Mesenchymal stem cell (in vitro differentiated cells and primary cell): ENCODE measurements at regions not wholly inside any gene's neighbourhood (a gene's known extent, or its start where the extent isn't known, plus 50 kb on each side); places are given as distances from the start of the nearest gene placed in this dataset.

Source experiments
- DNase-seq: peaks from one replicate; pipeline ENCODE4 v3.0.0-alpha.2; 2013
- H2AFZ ChIP-seq: one replicate; pipeline ENCODE4 v1.6.1; 2013; ENCODE audit warnings: low read depth, mild to moderate bottlenecking, control low read depth, inconsistent platforms, low read length, moderate library complexity
- H2AK5ac ChIP-seq: 2 replicates; pipeline ENCODE4 v1.6.1; 2013; ENCODE audit warnings: low read length, moderate library complexity, mild to moderate bottlenecking, inconsistent platforms; ENCODE audit not compliant: severe bottlenecking
- H2BK120ac ChIP-seq: one replicate; pipeline ENCODE4 v1.6.1; 2013; ENCODE audit warnings: low read depth, mild to moderate bottlenecking, inconsistent platforms, low read length, moderate library complexity
- H2BK12ac ChIP-seq, 2 experiments: one replicate each; pipeline ENCODE4 v1.6.1; 2013; ENCODE audit warnings: inconsistent platforms in 2 of 2, low read length in 2 of 2, mild to moderate bottlenecking in 2 of 2, moderate library complexity in 2 of 2, control low read depth in 1 of 2
- H2BK15ac ChIP-seq: one replicate; pipeline ENCODE4 v1.6.1; 2013; ENCODE audit warnings: mild to moderate bottlenecking, low read depth, inconsistent platforms; ENCODE audit not compliant: poor library complexity, severe bottlenecking
- H2BK5ac ChIP-seq: 2 replicates; pipeline ENCODE4 v1.6.1; 2013; ENCODE audit warnings: low read depth, mild to moderate bottlenecking, low read length, control low read depth, inconsistent platforms; ENCODE audit not compliant: poor library complexity, severe bottlenecking
- H3K14ac ChIP-seq, 2 experiments: one replicate each; pipeline ENCODE4 v1.6.1; 2013; ENCODE audit warnings: inconsistent platforms in 2 of 2, low read length in 2 of 2, control low read depth in 1 of 2, mild to moderate bottlenecking in 1 of 2, moderate library complexity in 1 of 2
- H3K18ac ChIP-seq, 2 experiments: one replicate each; pipeline ENCODE4 v1.6.1; 2013; ENCODE audit warnings: inconsistent platforms in 2 of 2, low read length in 2 of 2, control low read depth in 1 of 2, low read depth in 1 of 2, mild to moderate bottlenecking in 1 of 2
- H3K23ac ChIP-seq, 2 experiments: one replicate each; pipeline ENCODE4 v1.6.1; 2013; ENCODE audit warnings: inconsistent platforms in 2 of 2, low read length in 2 of 2, mild to moderate bottlenecking in 2 of 2, moderate library complexity in 2 of 2, control low read depth in 1 of 2
- H3K27ac ChIP-seq: 2 replicates; pipeline ENCODE4 v1.5.1; 2013; ENCODE audit warnings: mild to moderate bottlenecking, moderate library complexity, low read length, control low read depth, inconsistent platforms; ENCODE audit not compliant: poor library complexity, severe bottlenecking
- H3K27me3 ChIP-seq, 2 experiments: 2 replicates each; pipeline versions ENCODE4 v1.6.1 to v1.7.0; 2013; ENCODE audit warnings: low read length in 2 of 2, mild to moderate bottlenecking in 2 of 2, moderate library complexity in 2 of 2, control low read depth in 1 of 2, inconsistent platforms in 1 of 2; ENCODE audit not compliant: control insufficient read depth in 1 of 2, insufficient read depth in 1 of 2
- H3K36me3 ChIP-seq, 2 experiments: 2 replicates each; pipeline versions ENCODE4 v1.6.1 to v1.7.0; 2013; ENCODE audit warnings: low read length in 2 of 2, control low read depth in 1 of 2, inconsistent platforms in 1 of 2, low read depth in 1 of 2, mild to moderate bottlenecking in 1 of 2; ENCODE audit not compliant: insufficient read depth in 2 of 2, control insufficient read depth in 1 of 2
- H3K4ac ChIP-seq, 2 experiments: one replicate each; pipeline ENCODE4 v1.6.1; 2013; ENCODE audit warnings: inconsistent platforms in 2 of 2, low read length in 2 of 2, mild to moderate bottlenecking in 2 of 2, moderate library complexity in 2 of 2, control low read depth in 1 of 2, low read depth in 1 of 2
- H3K4me1 ChIP-seq: 2 replicates; pipeline ENCODE4 v1.6.1; 2013; ENCODE audit warnings: low read depth, low read length, control low read depth; ENCODE audit not compliant: control insufficient read depth, insufficient read depth
- H3K4me2 ChIP-seq: 2 replicates; pipeline ENCODE4 v1.6.1; 2013; ENCODE audit warnings: low read length, mild to moderate bottlenecking, inconsistent platforms; ENCODE audit not compliant: poor library complexity, severe bottlenecking
- H3K4me3 ChIP-seq, 2 experiments: 2 replicates each; pipeline versions ENCODE4 v1.5.1 to v1.7.0; 2013; ENCODE audit warnings: low read length in 2 of 2, mild to moderate bottlenecking in 2 of 2, control low read depth in 1 of 2, low read depth in 1 of 2; ENCODE audit not compliant: insufficient read depth in 1 of 2
- H3K79me1 ChIP-seq: replicated peaks from 2 replicates; pipeline ENCODE4 v1.6.1; 2013; ENCODE audit warnings: mild to moderate bottlenecking, control low read depth, low read length, inconsistent platforms; ENCODE audit not compliant: poor library complexity, severe bottlenecking
- H3K9ac ChIP-seq: 2 replicates; pipeline ENCODE4 v1.7.0; 2013; ENCODE audit warnings: mild to moderate bottlenecking, low read length, moderate library complexity
- H3K9me3 ChIP-seq: 2 replicates; pipeline ENCODE4 v1.7.0; 2013; ENCODE audit warnings: mild to moderate bottlenecking, low read length; ENCODE audit not compliant: control insufficient read depth
- H4K8ac ChIP-seq: one replicate; pipeline ENCODE4 v1.6.1; 2013; ENCODE audit warnings: inconsistent platforms, mild to moderate bottlenecking, low read length, moderate library complexity
- H4K91ac ChIP-seq: one replicate; pipeline ENCODE4 v1.6.1; 2013; ENCODE audit warnings: mild to moderate bottlenecking, low read length, inconsistent platforms
- WGBS: methylation state at CpG from one replicate; pipeline ENCODE4 v1.1.7; 2013; ENCODE audit warnings: mixed read lengths; 5-methylcytosine and 5-hydroxymethylcytosine counted together

- Histone ChIP-seq H2AK5ac (no peak overlapping the region), H3K27ac (peak overlapping the region; percentile 59), H3K4me1 (no peaks in the 10 kb centered on the region), H4K91ac (no peak overlapping the region), H2BK15ac (no peak overlapping the region), H3K14ac (no peak overlapping the region), H3K4me2 (peak overlapping the region; percentile 51), H2BK5ac (no peak overlapping the region), H2AFZ (no peak overlapping the region), H3K4me3 (peak overlapping the region in 1 of 2 experiments; percentile 74), H3K23ac (no peak overlapping the region), H3K36me3 (no peaks in the 10 kb centered on the region), H3K79me1 (no peaks in the 10 kb centered on the region), H3K27me3 (no peaks in the 10 kb centered on the region), H3K4ac (no peak overlapping the region), H3K9me3 (no peaks in the 10 kb centered on the region), H2BK120ac (no peak overlapping the region), H3K18ac (peak overlapping the region in 1 of 2 experiments; percentile 80), H2BK12ac (no peak overlapping the region), H4K8ac (no peak overlapping the region), H3K9ac (peak overlapping the region; percentile 80)
- peak; percentile 69 for DNase-seq
- WGBS: 7% methylated on average over 2 of the region's 2 CpGs
Measured at GRCh38 chr13:47033216-47033615, 136.4 kb upstream of the HTR2A start.

DNA sequence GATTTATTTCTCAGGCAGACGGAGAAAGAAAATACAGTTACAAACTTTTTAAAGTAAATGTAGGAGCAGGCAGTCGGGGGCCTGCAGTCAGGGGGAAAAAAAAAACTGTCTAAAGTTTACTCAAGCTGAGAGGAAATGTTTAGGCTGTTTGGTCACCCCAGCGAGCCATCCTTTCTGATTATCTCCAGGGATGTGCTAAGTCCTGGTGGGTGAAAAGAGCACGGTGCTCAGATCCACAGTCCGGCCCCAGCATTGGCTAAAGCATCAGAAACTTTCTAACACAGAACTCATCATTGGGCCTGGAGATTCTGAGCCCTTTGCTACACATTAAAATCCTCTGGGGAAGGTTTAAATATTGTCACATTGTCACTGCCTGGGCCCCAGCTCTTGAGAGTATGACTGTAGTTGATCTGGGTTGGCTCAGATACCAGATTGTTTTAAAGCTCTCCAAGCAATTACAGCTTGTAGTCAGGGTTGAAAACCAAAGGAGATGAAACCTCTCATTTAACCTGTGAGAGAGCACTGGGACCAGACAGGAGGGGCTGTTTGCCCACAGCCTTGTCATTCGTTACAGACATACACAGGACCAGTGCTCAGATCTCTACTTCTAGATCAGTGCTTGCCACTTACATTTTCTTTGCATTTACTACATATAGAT lies 131.1 kb upstream of the HTR2A start:
- Histone ChIP-seq H3K23ac (no peak overlapping the region), H2BK12ac (peak overlapping the region in 1 of 2 experiments; percentile 54), H2BK15ac (no peak overlapping the region), H3K14ac (no peak overlapping the region), H3K27me3 (no peaks in the 10 kb centered on the region), H3K18ac (peak overlapping the region; percentile 34 to 54), H3K36me3 (no peaks in the 10 kb centered on the region), H3K4me1 (no peaks in the 10 kb centered on the region), H3K4me2 (no peak overlapping the region), H3K9me3 (no peaks in the 10 kb centered on the region), H3K27ac (no peak overlapping the region), H4K91ac (no peak overlapping the region), H3K9ac (no peak overlapping the region), H4K8ac (peak overlapping the region; percentile 77), H3K4me3 (no peak overlapping the region), H3K4ac (peak overlapping the region in 1 of 2 experiments; percentile 24), H2AFZ (peak overlapping the region; percentile 81), H3K79me1 (no peaks in the 10 kb centered on the region), H2BK5ac (no peak overlapping the region), H2BK120ac (no peak overlapping the region), H2AK5ac (no peak overlapping the region)
- WGBS: 17% methylated on average over 5 of the region's 6 CpGs
- peak; percentile 20 for DNase-seq

GRCh38 chr13:47025791-47026447 lies 129.1 kb upstream of the HTR2A start:
- H3K9ac ChIP-seq: no peak overlapping the region
- H3K27ac ChIP-seq: no peak overlapping the region
- DNase-seq: no peak
- H3K14ac ChIP-seq: no peak overlapping the region
- no peak overlapping the region for H3K4ac ChIP-seq
- H3K4me1 ChIP-seq: no peaks in the 10 kb centered on the region
- H4K8ac ChIP-seq: peak overlapping the region; percentile 19
- H3K27me3 ChIP-seq: no peaks in the 10 kb centered on the region
- no peaks in the 10 kb centered on the region for H3K9me3 ChIP-seq
- no peak overlapping the region for H3K23ac ChIP-seq
- no peak overlapping the region for H2AFZ ChIP-seq
- no peak overlapping the region for H2BK120ac ChIP-seq
- H4K91ac ChIP-seq: no peak overlapping the region
- H3K79me1 ChIP-seq: no peaks in the 10 kb centered on the region
- WGBS: 73% methylated on average over 5 of the region's 5 CpGs
- H3K4me2 ChIP-seq: no peak overlapping the region
- no peak overlapping the region for H2BK15ac ChIP-seq
- H2BK5ac ChIP-seq: no peak overlapping the region
- peak overlapping the region in 1 of 2 experiments; percentile 28 for H2BK12ac ChIP-seq
- no peak overlapping the region for H2AK5ac ChIP-seq
- H3K4me3 ChIP-seq: no peak overlapping the region
- no peak overlapping the region for H3K18ac ChIP-seq
- no peaks in the 10 kb centered on the region for H3K36me3 ChIP-seq

DNA sequence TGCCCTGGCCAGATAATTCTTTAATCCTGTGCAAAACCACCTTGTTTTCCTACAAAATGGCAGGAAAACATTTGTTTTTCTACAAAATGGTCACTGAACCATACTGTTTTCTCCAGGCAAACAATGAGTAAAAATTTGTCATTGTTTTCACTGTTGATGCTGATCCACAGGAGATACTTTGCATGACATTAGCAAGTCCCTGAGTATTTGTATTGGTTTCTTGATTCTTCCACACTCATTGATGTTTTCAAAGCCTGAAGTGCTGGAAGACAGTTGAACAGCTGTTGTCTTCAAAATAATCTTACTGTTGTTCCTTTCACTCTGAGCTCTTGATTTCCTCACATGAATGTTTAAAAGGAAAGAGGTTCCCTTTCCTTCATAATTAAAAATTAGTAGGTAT lies 123.1 kb upstream of the HTR2A start:
- Histone ChIP-seq H3K36me3 (no peaks in the 10 kb centered on the region), H3K9me3 (no peaks in the 10 kb centered on the region), H3K9ac (no peak overlapping the region), H4K8ac (no peak overlapping the region), H3K4ac (no peak overlapping the region), H2AK5ac (no peak overlapping the region), H4K91ac (no peak overlapping the region), H2BK120ac (no peak overlapping the region), H2BK12ac (no peak overlapping the region), H3K4me1 (no peaks in the 10 kb centered on the region), H3K23ac (no peak overlapping the region), H3K27me3 (no peaks in the 10 kb centered on the region), H3K4me2 (no peak overlapping the region), H3K18ac (no peak overlapping the region), H2BK5ac (no peak overlapping the region), H3K79me1 (no peaks in the 10 kb centered on the region), H3K14ac (no peak overlapping the region), H3K4me3 (no peak overlapping the region), H2AFZ (no peak overlapping the region), H2BK15ac (no peak overlapping the region), H3K27ac (no peak overlapping the region)
- no peak for DNase-seq
